Gastrocnemius medialis (tissue), 4 donors: ENCODE measurements at regions not wholly inside any gene's neighbourhood (a gene's known extent, or its start where the extent isn't known, plus 50 kb on each side); places are given as distances from the start of the nearest gene placed in this dataset.

ENCODE experiments used
- POLR2A ChIP-seq, 2 donors: fragments of 450-650 bp; IDR thresholded peaks; one replicate each; pipeline ENCODE4 v1.6.1; 2017; ENCODE audit warnings: antibody characterized with exemption in 2 of 2, mild to moderate bottlenecking in 2 of 2, moderate library complexity in 2 of 2
- TF ChIP-seq, protein P1 (sequence below), 5 experiments: fragments of 450-650 bp in 3 of 5; fragments of 200-600 bp in 2 of 5; sonication (generic) in 2 of 5; IDR thresholded peaks in 4 of 5; conservative IDR thresholded peaks in 1 of 5; 1 replicate in 4 of 5; 2 replicates in 1 of 5; pipeline ENCODE4 v1.5.1; 2016 to 2019; ENCODE audit warnings: antibody characterized with exemption in 5 of 5, mild to moderate bottlenecking in 3 of 5, moderate library complexity in 3 of 5

DNA sequence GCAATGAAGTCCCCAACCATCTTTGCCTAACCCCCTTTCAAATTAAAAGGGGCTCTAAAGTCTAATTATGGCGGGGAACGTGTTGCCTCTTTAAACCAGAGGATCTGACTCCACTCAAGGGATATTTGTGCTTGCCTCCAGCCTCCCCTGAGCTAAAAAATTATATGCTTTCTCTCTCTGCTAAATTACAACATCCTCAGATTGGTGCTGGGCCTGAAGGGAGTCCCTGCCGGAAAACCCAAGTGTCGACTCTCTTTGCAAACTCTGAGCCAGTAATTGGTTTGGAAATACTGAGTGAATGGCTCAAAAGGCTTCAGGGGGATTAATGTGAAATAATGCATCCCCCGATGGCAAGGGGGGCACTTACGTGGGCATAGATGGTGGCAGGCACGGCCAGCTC is 208.5 kb upstream of the TNRC6C start:
- TF ChIP-seq, protein P1, sequence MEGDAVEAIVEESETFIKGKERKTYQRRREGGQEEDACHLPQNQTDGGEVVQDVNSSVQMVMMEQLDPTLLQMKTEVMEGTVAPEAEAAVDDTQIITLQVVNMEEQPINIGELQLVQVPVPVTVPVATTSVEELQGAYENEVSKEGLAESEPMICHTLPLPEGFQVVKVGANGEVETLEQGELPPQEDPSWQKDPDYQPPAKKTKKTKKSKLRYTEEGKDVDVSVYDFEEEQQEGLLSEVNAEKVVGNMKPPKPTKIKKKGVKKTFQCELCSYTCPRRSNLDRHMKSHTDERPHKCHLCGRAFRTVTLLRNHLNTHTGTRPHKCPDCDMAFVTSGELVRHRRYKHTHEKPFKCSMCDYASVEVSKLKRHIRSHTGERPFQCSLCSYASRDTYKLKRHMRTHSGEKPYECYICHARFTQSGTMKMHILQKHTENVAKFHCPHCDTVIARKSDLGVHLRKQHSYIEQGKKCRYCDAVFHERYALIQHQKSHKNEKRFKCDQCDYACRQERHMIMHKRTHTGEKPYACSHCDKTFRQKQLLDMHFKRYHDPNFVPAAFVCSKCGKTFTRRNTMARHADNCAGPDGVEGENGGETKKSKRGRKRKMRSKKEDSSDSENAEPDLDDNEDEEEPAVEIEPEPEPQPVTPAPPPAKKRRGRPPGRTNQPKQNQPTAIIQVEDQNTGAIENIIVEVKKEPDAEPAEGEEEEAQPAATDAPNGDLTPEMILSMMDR (IDR thresholded peaks at IDR 0.05 in 4 of 5, conservative IDR thresholded peaks at IDR 0.05 in 1 of 5), result no peak
- no peak for TF ChIP-seq POLR2A (IDR thresholded peaks at IDR 0.05)
